ENCODE measurements at regions not wholly inside any gene's neighbourhood (a gene's known extent, or its start where the extent isn't known, plus 50 kb on each side); places are given as distances from the start of the nearest gene placed in this dataset.

DNA sequence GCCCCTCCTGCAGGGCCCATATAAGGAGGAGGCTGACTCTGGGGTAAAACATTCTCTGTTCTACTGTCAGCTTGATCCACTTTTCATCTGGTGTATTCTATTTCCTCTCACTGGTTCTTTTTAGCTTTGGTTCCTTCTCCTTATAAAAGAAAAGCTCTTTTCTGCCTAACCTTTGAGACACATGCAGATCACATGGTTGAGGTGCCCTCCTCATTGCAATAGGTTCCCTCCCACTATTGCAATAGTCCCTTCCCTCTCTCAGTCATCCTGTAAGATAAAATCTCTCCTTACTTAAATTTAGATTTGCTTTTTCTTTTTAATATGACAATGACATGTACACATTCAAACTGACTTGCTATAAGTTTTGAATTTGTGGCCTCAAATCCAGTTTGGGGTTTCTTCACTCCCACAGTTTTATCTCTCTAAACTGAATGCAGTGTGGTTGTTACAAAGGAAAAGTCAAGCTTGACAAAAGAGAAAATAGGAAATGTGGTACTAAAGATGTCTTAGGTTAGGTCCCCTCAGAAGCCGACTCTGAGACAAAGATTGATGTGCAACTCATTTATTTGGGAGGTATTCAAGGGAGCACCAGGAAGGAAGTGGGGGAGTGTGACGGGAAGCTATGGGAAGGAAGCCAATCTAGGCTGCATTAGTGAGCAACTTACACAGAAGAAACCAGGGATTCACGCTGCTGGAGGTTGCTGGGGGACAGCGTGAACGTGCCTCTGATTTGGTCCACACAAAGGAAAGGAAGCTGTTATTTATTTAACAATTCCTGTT, 127.6 kb upstream of the LINC00305 start:
- no peak overlapping the region; the same call in 1 of the 2 replicates for H3K4me3 ChIP-seq (ENCODE audit: low read length)
- H3K9me3 ChIP-seq (ENCODE audit: insufficient read depth, low read depth, low read length): peaks cover 28% of the 10 kb centered on the region
- H3K27me3 ChIP-seq (ENCODE audit: insufficient read depth, low read length): no peaks in the 10 kb centered on the region
- no peak overlapping the region; the same call in 1 of the 2 replicates for H3K9ac ChIP-seq (ENCODE audit: low read depth, low read length)
- H3K36me3 ChIP-seq (ENCODE audit: insufficient read depth, low read depth, low read length): peaks cover 6% of the 10 kb centered on the region; the same call in 1 of the 2 replicates
- H3K27ac ChIP-seq (ENCODE audit: low read length): peak overlapping the region; percentile 70
- peaks cover 32% of the 10 kb centered on the region for H3K4me1 ChIP-seq (ENCODE audit: insufficient read depth, low read length)

DNA sequence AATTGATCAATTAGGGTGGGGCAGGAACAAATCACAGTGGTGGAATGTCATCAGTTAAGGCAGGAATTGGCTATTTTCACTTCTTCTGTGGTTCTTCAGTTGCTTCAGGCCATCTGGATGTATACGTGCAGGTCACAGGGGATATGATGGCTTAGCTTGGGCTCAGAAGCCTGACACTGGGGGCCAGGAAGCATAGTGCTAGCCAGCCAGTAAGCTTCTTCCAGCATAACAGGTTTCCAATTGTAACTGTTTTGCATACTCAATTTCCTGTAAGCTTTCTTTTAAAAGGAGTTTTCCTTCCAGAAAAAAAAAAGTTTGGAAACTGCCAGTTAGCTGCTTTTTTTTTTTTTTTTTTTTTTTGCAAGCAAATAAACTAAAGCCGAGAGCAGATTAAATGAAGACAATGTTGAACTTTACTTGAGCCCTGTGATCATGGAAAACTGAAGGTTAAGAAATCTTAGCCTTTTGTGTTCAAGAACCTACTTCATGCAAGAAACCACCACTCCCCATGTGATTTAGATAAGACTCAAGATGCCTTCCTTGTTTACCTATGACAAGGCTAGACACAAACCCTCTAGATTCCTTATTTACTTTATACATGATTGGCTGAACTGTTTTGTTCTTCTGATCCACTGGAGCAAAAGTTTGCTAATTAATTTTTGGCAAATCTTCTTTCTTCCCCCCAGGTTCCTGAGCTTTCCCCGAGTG, 126.9 kb upstream of the LINC00305 start:
- Histone ChIP-seq H3K27me3 (ENCODE audit: insufficient read depth, low read length) (no peaks in the 10 kb centered on the region), H3K36me3 (ENCODE audit: insufficient read depth, low read depth, low read length) (peaks cover 4% of the 10 kb centered on the region; the same call in 1 of the 2 replicates), H3K4me3 (ENCODE audit: low read length) (no peak overlapping the region), H3K27ac (ENCODE audit: low read length) (peak overlapping the region; percentile 70), H3K9me3 (ENCODE audit: insufficient read depth, low read depth, low read length) (peaks cover 20% of the 10 kb centered on the region), H3K9ac (ENCODE audit: low read depth, low read length) (peak overlapping the region; percentile 54; the same call in 1 of the 2 replicates), H3K4me1 (ENCODE audit: insufficient read depth, low read length) (peaks cover 32% of the 10 kb centered on the region)

DNA sequence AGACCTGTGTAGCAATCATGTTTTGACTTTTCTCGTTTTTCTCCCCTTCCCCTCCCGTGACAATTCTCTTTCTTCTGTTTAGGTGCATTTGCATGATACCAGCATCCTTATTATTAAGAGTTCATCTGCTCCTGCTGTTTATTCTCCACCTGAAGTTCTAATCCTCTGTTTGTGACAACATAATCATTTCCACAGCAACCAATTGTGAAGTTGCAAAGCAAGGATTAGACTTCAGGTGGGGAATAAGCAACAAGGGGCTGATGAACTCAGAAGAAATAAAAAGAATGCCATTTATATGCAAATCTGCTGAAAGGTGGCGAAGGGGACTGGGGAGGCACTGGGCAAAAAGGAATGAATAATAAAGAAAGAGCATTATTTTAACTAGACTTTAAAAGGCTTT, 124.8 kb upstream of the LINC00305 start:
- H3K9me3 ChIP-seq (ENCODE audit: insufficient read depth, low read depth, low read length): peaks cover 6% of the 10 kb centered on the region
- no peaks in the 10 kb centered on the region for H3K36me3 ChIP-seq (ENCODE audit: insufficient read depth, low read depth, low read length)
- peak overlapping the region; percentile 88 for H3K27ac ChIP-seq (ENCODE audit: low read length)
- H3K4me1 ChIP-seq (ENCODE audit: insufficient read depth, low read length): peaks cover 32% of the 10 kb centered on the region
- H3K4me3 ChIP-seq (ENCODE audit: low read length): peak overlapping the region; percentile 24; the same call in 1 of the 2 replicates
- H3K27me3 ChIP-seq (ENCODE audit: insufficient read depth, low read length): no peaks in the 10 kb centered on the region
- H3K9ac ChIP-seq (ENCODE audit: low read depth, low read length): peak overlapping the region; percentile 49; the same call in 1 of the 2 replicates

DNA sequence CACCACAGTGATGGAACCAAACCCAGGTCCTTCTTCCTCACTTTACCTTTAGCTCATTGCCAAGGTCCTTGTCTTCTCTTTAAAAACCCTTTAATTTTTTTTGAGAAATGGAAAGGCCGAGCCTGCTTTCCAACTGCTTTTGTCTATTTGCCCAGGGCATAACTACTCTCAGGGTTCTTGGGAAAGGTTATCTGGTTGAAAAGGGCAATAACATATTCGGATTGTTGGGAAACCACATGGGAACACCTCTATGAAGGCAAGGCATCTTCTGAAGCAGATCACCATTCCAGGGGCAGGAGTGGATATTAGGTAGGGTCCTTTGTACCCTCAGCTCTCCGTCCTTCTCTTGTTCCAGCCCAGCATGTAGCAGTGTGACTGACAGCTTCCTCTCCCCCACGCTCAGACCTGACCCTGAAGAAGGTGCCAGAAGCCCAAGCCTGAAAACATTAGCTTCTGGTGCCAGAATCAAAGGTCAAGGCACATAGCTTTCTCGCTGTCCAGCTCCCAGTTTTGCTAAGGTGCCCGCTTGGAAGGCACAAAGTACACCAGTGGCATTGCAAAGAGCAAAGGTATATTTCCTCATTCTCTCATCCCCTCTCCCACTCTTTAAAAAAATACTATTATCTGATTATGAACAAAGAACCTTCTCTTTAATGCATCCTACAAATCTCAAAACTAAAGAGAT, 123.2 kb upstream of the LINC00305 start:
- Histone ChIP-seq H3K27me3 (ENCODE audit: insufficient read depth, low read length) (no peaks in the 10 kb centered on the region), H3K4me3 (ENCODE audit: low read length) (no peak overlapping the region), H3K36me3 (ENCODE audit: insufficient read depth, low read depth, low read length) (no peaks in the 10 kb centered on the region), H3K27ac (ENCODE audit: low read length) (peak overlapping the region; percentile 88), H3K9ac (ENCODE audit: low read depth, low read length) (peak overlapping the region; percentile 52; the same call in 1 of the 2 replicates), H3K9me3 (ENCODE audit: insufficient read depth, low read depth, low read length) (peaks cover 6% of the 10 kb centered on the region), H3K4me1 (ENCODE audit: insufficient read depth, low read length) (peaks cover 32% of the 10 kb centered on the region)

DNA sequence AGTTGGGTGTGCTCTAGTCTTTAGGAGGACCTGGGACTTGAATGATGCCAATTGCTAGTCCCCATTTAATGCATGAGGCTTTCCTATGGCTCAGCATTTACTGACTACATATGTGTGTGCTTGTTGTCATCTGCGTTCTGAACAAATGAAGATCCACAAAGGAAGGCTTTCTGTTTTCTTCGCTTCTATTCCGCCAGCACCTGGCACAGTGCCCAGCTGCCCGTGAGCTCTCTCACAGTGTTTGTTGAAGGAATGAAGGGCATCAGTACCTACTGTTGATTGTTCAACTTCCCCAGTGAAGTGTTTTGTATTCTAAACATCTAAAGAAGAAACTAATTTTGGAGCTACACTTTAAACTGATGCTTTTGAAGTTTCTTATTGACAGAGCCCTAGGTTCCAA, 122.4 kb upstream of the LINC00305 start:
- H3K9ac ChIP-seq (ENCODE audit: low read depth, low read length): no peak overlapping the region; the same call in 1 of the 2 replicates
- H3K4me3 ChIP-seq (ENCODE audit: low read length): no peak overlapping the region
- no peaks in the 10 kb centered on the region for H3K9me3 ChIP-seq (ENCODE audit: insufficient read depth, low read depth, low read length)
- H3K27me3 ChIP-seq (ENCODE audit: insufficient read depth, low read length): no peaks in the 10 kb centered on the region
- peak overlapping the region; percentile 88 for H3K27ac ChIP-seq (ENCODE audit: low read length)
- no peaks in the 10 kb centered on the region for H3K36me3 ChIP-seq (ENCODE audit: insufficient read depth, low read depth, low read length)
- H3K4me1 ChIP-seq (ENCODE audit: insufficient read depth, low read length): peaks cover 32% of the 10 kb centered on the region

DNA sequence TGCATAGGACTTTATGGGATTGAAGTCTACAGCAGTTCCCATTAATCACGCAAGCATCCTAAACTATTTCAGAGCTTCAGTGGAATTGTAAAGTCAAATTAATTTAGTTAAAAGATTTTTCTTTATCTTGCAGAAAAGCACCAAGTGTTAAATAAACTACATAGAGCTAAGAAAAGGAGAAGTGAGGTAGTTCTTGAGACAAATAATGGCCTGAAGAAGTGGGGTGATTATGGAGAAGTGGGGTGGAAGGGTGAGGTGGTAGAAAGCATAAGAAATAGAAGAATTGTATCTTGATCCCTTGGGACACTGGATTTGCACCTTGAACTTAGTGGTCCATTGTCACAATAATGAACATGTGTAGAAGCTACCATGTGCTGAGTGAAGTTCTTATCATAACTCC, 121.7 kb upstream of the LINC00305 start:
- Histone ChIP-seq H3K9ac (ENCODE audit: low read depth, low read length) (no peak overlapping the region), H3K9me3 (ENCODE audit: insufficient read depth, low read depth, low read length) (no peaks in the 10 kb centered on the region), H3K27me3 (ENCODE audit: insufficient read depth, low read length) (no peaks in the 10 kb centered on the region), H3K36me3 (ENCODE audit: insufficient read depth, low read depth, low read length) (no peaks in the 10 kb centered on the region), H3K4me3 (ENCODE audit: low read length) (no peak overlapping the region), H3K4me1 (ENCODE audit: insufficient read depth, low read length) (peaks cover 32% of the 10 kb centered on the region), H3K27ac (ENCODE audit: low read length) (no peak overlapping the region)

DNA sequence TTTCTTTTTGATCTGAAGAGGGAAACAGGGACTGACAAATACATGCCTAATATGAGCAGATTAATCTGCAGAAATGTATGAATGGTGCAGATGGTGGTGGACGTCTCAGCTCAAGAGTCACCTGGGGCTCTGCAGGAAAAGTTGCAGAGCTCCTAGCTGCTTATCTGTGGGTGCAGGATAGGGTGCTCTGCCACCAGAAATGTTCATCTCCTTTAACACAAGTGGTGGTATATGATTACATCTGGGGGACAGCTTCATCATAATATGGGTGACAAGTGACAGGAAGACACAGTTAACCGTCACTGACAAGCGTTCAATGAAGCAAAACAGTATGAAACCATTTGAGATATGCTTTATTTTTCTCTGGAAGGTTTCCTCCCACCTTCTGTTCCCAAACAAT, 121.2 kb upstream of the LINC00305 start:
- Histone ChIP-seq H3K27ac (ENCODE audit: low read length) (no peak overlapping the region), H3K4me3 (ENCODE audit: low read length) (no peak overlapping the region), H3K9me3 (ENCODE audit: insufficient read depth, low read depth, low read length) (no peaks in the 10 kb centered on the region)

DNA sequence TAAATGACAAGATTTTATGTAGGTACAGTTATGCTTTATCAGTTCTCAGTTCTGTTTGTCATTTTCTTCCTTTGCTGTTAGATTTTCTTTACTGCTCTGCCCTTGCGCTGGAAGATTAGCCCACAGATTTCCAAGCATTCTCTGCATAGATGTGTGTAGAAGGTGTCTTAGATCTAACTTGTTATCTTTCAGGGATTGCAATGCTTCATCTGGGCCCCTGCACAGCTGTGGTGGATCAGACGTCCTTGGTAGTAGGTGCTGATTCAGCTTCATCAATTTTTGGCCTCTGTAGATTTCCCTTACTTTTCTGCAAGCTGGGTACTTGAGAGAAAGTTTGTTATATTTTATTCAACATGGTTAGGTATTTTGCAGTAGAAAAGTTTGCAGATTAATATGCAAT, 115.3 kb upstream of the LINC00305 start:
- no peak overlapping the region for H3K9ac ChIP-seq (ENCODE audit: low read depth, low read length)
- no peak overlapping the region for H3K4me3 ChIP-seq (ENCODE audit: low read length)
- no peaks in the 10 kb centered on the region for H3K27me3 ChIP-seq (ENCODE audit: insufficient read depth, low read length)
- H3K27ac ChIP-seq (ENCODE audit: low read length): no peak overlapping the region
- H3K9me3 ChIP-seq (ENCODE audit: insufficient read depth, low read depth, low read length): no peaks in the 10 kb centered on the region
- H3K36me3 ChIP-seq (ENCODE audit: insufficient read depth, low read depth, low read length): no peaks in the 10 kb centered on the region
- no peaks in the 10 kb centered on the region; the same call in 1 of the 2 replicates for H3K4me1 ChIP-seq (ENCODE audit: insufficient read depth, low read length)

More for the DNA sequence above, 121.2 kb upstream of the LINC00305 start:
- H3K9ac ChIP-seq (ENCODE audit: low read depth, low read length): no peak overlapping the region
- H3K36me3 ChIP-seq (ENCODE audit: insufficient read depth, low read depth, low read length): no peaks in the 10 kb centered on the region
- no peaks in the 10 kb centered on the region for H3K27me3 ChIP-seq (ENCODE audit: insufficient read depth, low read length)
- H3K4me1 ChIP-seq (ENCODE audit: insufficient read depth, low read length): peaks cover 30% of the 10 kb centered on the region

DNA sequence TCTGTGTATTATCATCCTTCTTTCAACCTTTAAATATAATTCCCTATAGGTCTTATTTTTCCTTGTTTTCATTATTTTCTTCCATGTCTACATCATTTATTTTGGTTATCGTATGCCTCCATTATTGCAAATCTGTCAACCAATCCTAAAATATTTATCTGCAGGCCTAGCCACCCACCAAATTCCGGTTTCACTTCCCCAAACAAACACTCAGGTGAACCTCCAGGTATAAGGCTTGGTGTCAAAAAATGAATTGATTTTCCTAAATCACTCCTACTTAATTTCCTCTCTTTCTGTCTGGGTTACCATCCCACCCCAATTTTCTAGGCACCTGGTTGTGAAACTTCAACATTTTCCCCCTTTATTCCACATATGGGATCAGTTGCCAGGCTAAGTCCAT, 111.9 kb upstream of the LINC00305 start:
- Histone ChIP-seq H3K4me3 (ENCODE audit: low read length) (no peak overlapping the region), H3K9ac (ENCODE audit: low read depth, low read length) (no peak overlapping the region), H3K4me1 (ENCODE audit: insufficient read depth, low read length) (no peaks in the 10 kb centered on the region; the same call in 1 of the 2 replicates), H3K36me3 (ENCODE audit: insufficient read depth, low read depth, low read length) (no peaks in the 10 kb centered on the region), H3K27ac (ENCODE audit: low read length) (no peak overlapping the region), H3K27me3 (ENCODE audit: insufficient read depth, low read length) (no peaks in the 10 kb centered on the region), H3K9me3 (ENCODE audit: insufficient read depth, low read depth, low read length) (no peaks in the 10 kb centered on the region)

DNA sequence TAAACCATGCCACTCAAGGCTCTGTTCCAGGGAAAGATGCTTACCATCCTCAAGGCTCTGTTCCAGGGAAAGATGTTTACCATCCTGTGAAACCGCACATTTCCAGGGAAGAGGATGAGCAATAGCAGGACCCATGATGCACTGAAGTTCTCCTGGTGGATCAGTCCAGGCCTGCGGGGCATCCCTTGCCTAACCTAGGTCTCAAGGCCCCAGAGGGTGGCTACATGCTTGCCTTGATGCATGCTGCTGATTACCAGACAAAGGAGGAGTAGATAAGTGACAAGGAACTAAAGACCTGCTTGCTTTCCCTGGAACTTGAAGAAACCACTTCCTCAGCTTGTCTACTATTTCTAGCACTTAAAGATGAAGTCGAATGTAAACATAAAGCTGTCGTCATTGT, 111.0 kb upstream of the LINC00305 start:
- no peak overlapping the region for H3K4me3 ChIP-seq (ENCODE audit: low read length)

DNA sequence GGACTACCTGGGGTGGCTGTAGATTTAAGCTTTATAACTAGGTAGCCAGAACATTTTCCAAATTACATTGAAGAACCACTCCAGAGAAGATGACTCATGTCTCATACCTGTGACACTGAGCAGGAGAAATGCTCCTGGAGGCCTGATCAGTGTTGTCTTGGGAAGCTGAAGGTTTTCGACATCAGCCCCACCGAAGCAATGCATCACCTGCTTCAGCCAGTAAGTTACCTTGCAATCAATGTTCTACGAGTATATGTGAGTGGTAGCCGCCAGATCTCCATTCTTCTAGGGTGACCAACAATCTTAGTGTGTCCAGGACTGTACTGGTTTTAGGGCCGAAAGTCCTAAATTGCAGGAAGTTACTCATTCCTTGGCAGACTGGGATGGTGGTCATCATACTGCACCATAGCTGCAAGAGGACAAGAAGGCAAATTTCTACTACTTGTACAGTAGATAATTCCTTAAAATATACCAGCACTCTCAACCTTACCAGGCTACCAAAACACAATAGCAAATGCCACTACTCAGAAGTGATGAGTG, 109.3 kb upstream of the LINC00305 start:
- Histone ChIP-seq H3K4me1 (ENCODE audit: insufficient read depth, low read length) (no peaks in the 10 kb centered on the region), H3K27me3 (ENCODE audit: insufficient read depth, low read length) (no peaks in the 10 kb centered on the region), H3K9ac (ENCODE audit: low read depth, low read length) (no peak overlapping the region), H3K36me3 (ENCODE audit: insufficient read depth, low read depth, low read length) (no peaks in the 10 kb centered on the region), H3K27ac (ENCODE audit: low read length) (no peak overlapping the region), H3K4me3 (ENCODE audit: low read length) (no peak overlapping the region), H3K9me3 (ENCODE audit: insufficient read depth, low read depth, low read length) (no peaks in the 10 kb centered on the region)

More for the DNA sequence above, 111.0 kb upstream of the LINC00305 start:
- H3K27ac ChIP-seq (ENCODE audit: low read length): no peak overlapping the region
- no peak overlapping the region for H3K9ac ChIP-seq (ENCODE audit: low read depth, low read length)
- H3K4me1 ChIP-seq (ENCODE audit: insufficient read depth, low read length): no peaks in the 10 kb centered on the region; the same call in 1 of the 2 replicates
- no peaks in the 10 kb centered on the region for H3K36me3 ChIP-seq (ENCODE audit: insufficient read depth, low read depth, low read length)
- no peaks in the 10 kb centered on the region for H3K9me3 ChIP-seq (ENCODE audit: insufficient read depth, low read depth, low read length)
- no peaks in the 10 kb centered on the region for H3K27me3 ChIP-seq (ENCODE audit: insufficient read depth, low read length)
